Esophagus muscularis mucosa (tissue), 3 donors: ENCODE measurements at regions not wholly inside any gene's neighbourhood (a gene's known extent, or its start where the extent isn't known, plus 50 kb on each side); places are given as distances from the start of the nearest gene placed in this dataset.

Experiments used
- POLR2A ChIP-seq: fragments of 450-650 bp; IDR thresholded peaks from one replicate; pipeline ENCODE4 v1.6.1; 2017; ENCODE audit warnings: antibody characterized with exemption, moderate library complexity, mild to moderate bottlenecking, low read depth
- TF ChIP-seq, protein P1 (sequence below), 3 experiments: fragments of 200-600 bp in 2 of 3; fragments of 450-650 bp in 1 of 3; sonication (generic) in 2 of 3; IDR thresholded peaks; one replicate each; pipeline ENCODE4 v1.5.1; 2017 to 2019; ENCODE audit warnings: antibody characterized with exemption in 3 of 3, mild to moderate bottlenecking in 2 of 3, moderate library complexity in 1 of 3

GRCh38 chr7:21260939-21261338 lies 166.9 kb upstream of the SP4 start:
- TF ChIP-seq, protein P1, sequence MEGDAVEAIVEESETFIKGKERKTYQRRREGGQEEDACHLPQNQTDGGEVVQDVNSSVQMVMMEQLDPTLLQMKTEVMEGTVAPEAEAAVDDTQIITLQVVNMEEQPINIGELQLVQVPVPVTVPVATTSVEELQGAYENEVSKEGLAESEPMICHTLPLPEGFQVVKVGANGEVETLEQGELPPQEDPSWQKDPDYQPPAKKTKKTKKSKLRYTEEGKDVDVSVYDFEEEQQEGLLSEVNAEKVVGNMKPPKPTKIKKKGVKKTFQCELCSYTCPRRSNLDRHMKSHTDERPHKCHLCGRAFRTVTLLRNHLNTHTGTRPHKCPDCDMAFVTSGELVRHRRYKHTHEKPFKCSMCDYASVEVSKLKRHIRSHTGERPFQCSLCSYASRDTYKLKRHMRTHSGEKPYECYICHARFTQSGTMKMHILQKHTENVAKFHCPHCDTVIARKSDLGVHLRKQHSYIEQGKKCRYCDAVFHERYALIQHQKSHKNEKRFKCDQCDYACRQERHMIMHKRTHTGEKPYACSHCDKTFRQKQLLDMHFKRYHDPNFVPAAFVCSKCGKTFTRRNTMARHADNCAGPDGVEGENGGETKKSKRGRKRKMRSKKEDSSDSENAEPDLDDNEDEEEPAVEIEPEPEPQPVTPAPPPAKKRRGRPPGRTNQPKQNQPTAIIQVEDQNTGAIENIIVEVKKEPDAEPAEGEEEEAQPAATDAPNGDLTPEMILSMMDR (IDR thresholded peaks at IDR 0.05) = no peak
- TF ChIP-seq POLR2A = no peak
